Panc1 (cell line): ENCODE measurements at regions not wholly inside any gene's neighbourhood (a gene's known extent, or its start where the extent isn't known, plus 50 kb on each side); places are given as distances from the start of the nearest gene placed in this dataset.

Experiments used
- ATAC-seq: fragments of 200-7000 bp; cut with Tn5 transposase; 2 replicates; pipeline ENCODE4 v1.9.1; 2020; ENCODE audit warnings: mild to moderate bottlenecking, moderate library complexity
- BruUV-seq: library from RNA; stranded (reverse); fragments of 400-500 nt; replicated peaks from 2 replicates; lab custom pipeline; 2021; lab: Mats Ljungman, UMichigan
- CTCF ChIA-PET: fragments of 300-600 bp; sonication (Branson Sonifier 250); formaldehyde crosslinking; loops from one replicate; lab custom pipeline; 2022; ENCODE audit warnings: antibody characterized with exemption; lab: Charles Lee
- POLR2A ChIA-PET: fragments of 300-600 bp; sonication (Branson Sonifier 250); formaldehyde crosslinking; loops from one replicate; lab custom pipeline; 2022; ENCODE audit warnings: antibody characterized with exemption; lab: Charles Lee
- DNase-seq: peaks from one replicate; pipeline ENCODE4 v3.0.0-alpha.2; 2010; ENCODE audit warnings: low read depth, low spot score
- H3K27ac ChIP-seq: 2 replicates; pipeline ENCODE4 v1.5.1; 2011; ENCODE audit warnings: mild to moderate bottlenecking, low read length, inconsistent platforms
- H3K27me3 ChIP-seq: fragments of 200-500 bp; sonication (Bioruptor generic); 2 replicates; pipeline ENCODE4 v1.6.0; 2014; ENCODE audit warnings: low read length, inconsistent platforms; ENCODE audit not compliant: control insufficient read depth, insufficient read depth
- H3K36me3 ChIP-seq: fragments of 200-500 bp; sonication (Bioruptor generic); 2 replicates; pipeline ENCODE4 v1.5.1; 2014; ENCODE audit warnings: inconsistent platforms, mild to moderate bottlenecking, low read length, moderate library complexity; ENCODE audit not compliant: control insufficient read depth, insufficient read depth
- H3K4me1 ChIP-seq: 2 replicates; pipeline ENCODE4 v1.5.1; 2011; ENCODE audit warnings: inconsistent platforms, mild to moderate bottlenecking, low read length, moderate library complexity; ENCODE audit not compliant: control insufficient read depth, insufficient read depth
- H3K4me3 ChIP-seq, 2 experiments: 2 replicates each; pipeline ENCODE4 v1.5.1; 2011 to 2012; ENCODE audit warnings: low read depth in 2 of 2, low read length in 2 of 2, mild to moderate bottlenecking in 2 of 2, inconsistent platforms in 1 of 2, moderate library complexity in 1 of 2
- H3K9me3 ChIP-seq: fragments of 200-500 bp; sonication (Bioruptor generic); 2 replicates; pipeline ENCODE4 v1.5.1; 2014; ENCODE audit warnings: low read depth, mild to moderate bottlenecking, inconsistent platforms, low read length, moderate library complexity; ENCODE audit not compliant: control insufficient read depth, insufficient read depth
- POLR2AphosphoS5 ChIP-seq: IDR thresholded peaks from 2 replicates; pipeline ENCODE4 v1.6.1; 2012; ENCODE audit warnings: mild to moderate bottlenecking, low read depth, low read length, moderate library complexity
- SIN3A ChIP-seq: IDR thresholded peaks from 2 replicates; pipeline ENCODE4 v1.6.1; 2012; ENCODE audit warnings: low read depth, mild to moderate bottlenecking, low read length, moderate library complexity, borderline replicate concordance; ENCODE audit not compliant: insufficient read depth
- TCF7L2 ChIP-seq: IDR thresholded peaks from 2 replicates; pipeline ENCODE4 v1.6.1; 2011; ENCODE audit warnings: mild to moderate bottlenecking, low read depth, low read length, inconsistent platforms
- in situ Hi-C: cut with HindIII; loops from 2 replicates; pipeline ENCODE4 v1.10.0; 2016; ENCODE audit warnings: low sequenced_read_pairs, low pct_unique_long_range_greater_than_20kb
- intact Hi-C: fragments of 100-400 bp; cut with micrococcal nuclease; formaldehyde crosslinking; loops from one replicate; pipeline ENCODE4 v1.10.0; 2022; ENCODE audit not compliant: unreplicated experiment
- TF ChIP-seq, protein P1 (sequence below): fragments of 450-650 bp; IDR thresholded peaks from 2 replicates; pipeline ENCODE4 v1.5.1; 2017; ENCODE audit warnings: mild to moderate bottlenecking
- TF ChIP-seq, protein P2 (sequence below), 2 experiments: IDR thresholded peaks; 2 replicates each; pipeline ENCODE4 v1.6.1; 2011 to 2012; ENCODE audit warnings: low read depth in 2 of 2, control low read depth in 1 of 2, low read length in 1 of 2, mild to moderate bottlenecking in 1 of 2, moderate library complexity in 1 of 2; ENCODE audit not compliant: insufficient read depth in 1 of 2

DNA sequence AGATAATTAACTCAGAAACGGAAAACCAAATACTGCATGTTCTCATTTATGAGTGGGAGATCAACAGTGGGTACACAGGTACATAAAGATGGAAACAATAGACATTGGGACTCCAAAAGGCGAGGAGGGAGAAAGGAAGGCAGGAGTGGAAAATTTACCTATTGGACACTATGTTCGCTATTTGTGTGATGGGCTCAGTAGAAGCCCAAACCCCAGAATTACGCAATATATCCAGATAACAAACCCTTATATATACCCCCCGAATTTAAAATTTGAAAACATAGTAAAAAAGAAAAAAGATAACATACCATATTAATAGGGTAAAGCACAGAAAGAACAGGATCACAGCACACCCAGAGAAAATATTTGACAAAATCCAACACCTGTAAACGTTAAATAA lies 1351.7 kb upstream of the FAM98A start:
- POLR2A ChIA-PET: no interaction called here
- no peak overlapping the region for H3K27ac ChIP-seq
- intact Hi-C loops: no loop called here
- DNase-seq (no peak), ATAC-seq (no peak)
- H3K4me1 ChIP-seq: no peaks in the 10 kb centered on the region
- no TSS peak for BruUV-seq
- peaks cover 3% of the 10 kb centered on the region; the same call in 1 of the 2 replicates for H3K9me3 ChIP-seq
- CTCF ChIA-PET: no interaction called here
- H3K27me3 ChIP-seq: no peaks in the 10 kb centered on the region
- TF ChIP-seq, protein P1, sequence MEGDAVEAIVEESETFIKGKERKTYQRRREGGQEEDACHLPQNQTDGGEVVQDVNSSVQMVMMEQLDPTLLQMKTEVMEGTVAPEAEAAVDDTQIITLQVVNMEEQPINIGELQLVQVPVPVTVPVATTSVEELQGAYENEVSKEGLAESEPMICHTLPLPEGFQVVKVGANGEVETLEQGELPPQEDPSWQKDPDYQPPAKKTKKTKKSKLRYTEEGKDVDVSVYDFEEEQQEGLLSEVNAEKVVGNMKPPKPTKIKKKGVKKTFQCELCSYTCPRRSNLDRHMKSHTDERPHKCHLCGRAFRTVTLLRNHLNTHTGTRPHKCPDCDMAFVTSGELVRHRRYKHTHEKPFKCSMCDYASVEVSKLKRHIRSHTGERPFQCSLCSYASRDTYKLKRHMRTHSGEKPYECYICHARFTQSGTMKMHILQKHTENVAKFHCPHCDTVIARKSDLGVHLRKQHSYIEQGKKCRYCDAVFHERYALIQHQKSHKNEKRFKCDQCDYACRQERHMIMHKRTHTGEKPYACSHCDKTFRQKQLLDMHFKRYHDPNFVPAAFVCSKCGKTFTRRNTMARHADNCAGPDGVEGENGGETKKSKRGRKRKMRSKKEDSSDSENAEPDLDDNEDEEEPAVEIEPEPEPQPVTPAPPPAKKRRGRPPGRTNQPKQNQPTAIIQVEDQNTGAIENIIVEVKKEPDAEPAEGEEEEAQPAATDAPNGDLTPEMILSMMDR: no peak
- TF ChIP-seq SIN3A: no peak
- TF ChIP-seq POLR2AphosphoS5: no peak
- TF ChIP-seq TCF7L2: no peak
- TF ChIP-seq, protein P2, sequence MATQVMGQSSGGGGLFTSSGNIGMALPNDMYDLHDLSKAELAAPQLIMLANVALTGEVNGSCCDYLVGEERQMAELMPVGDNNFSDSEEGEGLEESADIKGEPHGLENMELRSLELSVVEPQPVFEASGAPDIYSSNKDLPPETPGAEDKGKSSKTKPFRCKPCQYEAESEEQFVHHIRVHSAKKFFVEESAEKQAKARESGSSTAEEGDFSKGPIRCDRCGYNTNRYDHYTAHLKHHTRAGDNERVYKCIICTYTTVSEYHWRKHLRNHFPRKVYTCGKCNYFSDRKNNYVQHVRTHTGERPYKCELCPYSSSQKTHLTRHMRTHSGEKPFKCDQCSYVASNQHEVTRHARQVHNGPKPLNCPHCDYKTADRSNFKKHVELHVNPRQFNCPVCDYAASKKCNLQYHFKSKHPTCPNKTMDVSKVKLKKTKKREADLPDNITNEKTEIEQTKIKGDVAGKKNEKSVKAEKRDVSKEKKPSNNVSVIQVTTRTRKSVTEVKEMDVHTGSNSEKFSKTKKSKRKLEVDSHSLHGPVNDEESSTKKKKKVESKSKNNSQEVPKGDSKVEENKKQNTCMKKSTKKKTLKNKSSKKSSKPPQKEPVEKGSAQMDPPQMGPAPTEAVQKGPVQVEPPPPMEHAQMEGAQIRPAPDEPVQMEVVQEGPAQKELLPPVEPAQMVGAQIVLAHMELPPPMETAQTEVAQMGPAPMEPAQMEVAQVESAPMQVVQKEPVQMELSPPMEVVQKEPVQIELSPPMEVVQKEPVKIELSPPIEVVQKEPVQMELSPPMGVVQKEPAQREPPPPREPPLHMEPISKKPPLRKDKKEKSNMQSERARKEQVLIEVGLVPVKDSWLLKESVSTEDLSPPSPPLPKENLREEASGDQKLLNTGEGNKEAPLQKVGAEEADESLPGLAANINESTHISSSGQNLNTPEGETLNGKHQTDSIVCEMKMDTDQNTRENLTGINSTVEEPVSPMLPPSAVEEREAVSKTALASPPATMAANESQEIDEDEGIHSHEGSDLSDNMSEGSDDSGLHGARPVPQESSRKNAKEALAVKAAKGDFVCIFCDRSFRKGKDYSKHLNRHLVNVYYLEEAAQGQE (IDR thresholded peaks at IDR 0.05; ENCODE audit: insufficient read depth in 1 of 2, low read depth in 2 of 2, low read length in 1 of 2): no peak
- H3K4me3 ChIP-seq: no peak overlapping the region
- in situ Hi-C loops: no loop called here
- no peaks in the 10 kb centered on the region for H3K36me3 ChIP-seq

DNA sequence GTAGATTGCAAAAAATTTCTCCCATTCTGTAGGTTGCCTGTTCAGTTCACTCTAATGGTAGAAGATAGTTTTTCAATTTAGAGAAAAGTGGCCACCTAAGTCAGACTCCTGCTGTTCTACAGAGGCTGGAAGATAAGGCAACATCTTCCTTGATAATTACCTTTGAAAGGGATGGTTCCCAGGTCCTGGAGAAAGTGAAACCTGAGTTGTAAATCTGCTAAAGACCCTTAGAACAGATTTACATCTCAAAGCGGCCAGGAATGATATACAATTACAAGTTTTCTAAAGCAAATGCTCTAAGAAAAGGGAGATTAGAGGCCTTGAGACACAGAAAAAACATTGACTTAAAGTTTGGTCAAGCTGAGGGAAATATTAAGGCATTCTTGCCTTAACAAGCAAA lies 1350.2 kb upstream of the FAM98A start:
- no peak overlapping the region for H3K4me3 ChIP-seq
- no peaks in the 10 kb centered on the region for H3K27me3 ChIP-seq
- ChIA-PET CTCF (no interaction called here), POLR2A (no interaction called here)
- H3K9me3 ChIP-seq: peaks cover 3% of the 10 kb centered on the region; the same call in 1 of the 2 replicates
- in situ Hi-C loops: no loop called here
- intact Hi-C loops: no loop called here
- BruUV-seq: no TSS peak
- ATAC-seq (no peak), DNase-seq (no peak)
- TF ChIP-seq, protein P2 (IDR thresholded peaks at IDR 0.05; ENCODE audit: insufficient read depth in 1 of 2, low read depth in 2 of 2, low read length in 1 of 2): no peak
- TF ChIP-seq POLR2AphosphoS5 (no peak), SIN3A (no peak)
- no peaks in the 10 kb centered on the region for H3K36me3 ChIP-seq
- H3K4me1 ChIP-seq: no peaks in the 10 kb centered on the region
- no peak overlapping the region for H3K27ac ChIP-seq
